ENCODE measurements at regions not wholly inside any gene's neighbourhood (a gene's known extent, or its start where the extent isn't known, plus 50 kb on each side); places are given as distances from the start of the nearest gene placed in this dataset.
A peak's percentile ranks its signal among the peaks of the same experiment; 100 is the strongest.

DNA sequence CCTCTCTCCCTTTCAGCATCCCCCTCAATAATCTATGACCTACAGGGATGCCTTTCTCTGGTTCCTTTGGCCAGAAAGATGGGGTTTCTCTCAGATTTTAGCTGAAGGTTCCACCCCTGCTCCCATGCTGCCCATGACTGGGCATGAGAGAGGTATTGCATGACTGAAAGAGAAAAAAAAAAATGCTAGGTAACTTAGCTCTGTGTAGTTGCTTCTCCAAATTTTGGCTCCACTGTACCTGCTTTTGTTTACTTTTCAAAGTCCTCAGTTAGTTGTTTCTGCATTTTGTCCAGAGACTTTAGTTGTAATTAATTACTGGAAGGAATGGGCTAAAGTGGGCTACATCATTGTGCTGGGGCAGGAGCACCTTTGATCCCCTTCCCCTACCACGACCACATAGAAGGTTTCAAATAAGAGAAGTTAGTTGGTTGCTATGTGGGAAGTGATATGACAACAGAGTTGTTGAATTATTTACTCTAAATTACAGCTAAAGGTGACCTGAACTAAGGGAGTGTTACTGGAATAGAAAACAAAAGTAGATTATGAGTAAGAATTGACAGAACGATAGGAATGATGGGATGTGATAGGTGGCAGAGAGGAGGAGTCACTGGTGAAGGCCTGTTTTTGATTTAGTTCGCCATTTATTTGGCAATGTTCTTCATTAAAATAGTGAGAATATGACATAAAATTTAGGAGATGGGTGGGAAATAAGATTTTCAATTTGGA lies 605.4 kb upstream of the NR2F2 start:
- Histone ChIP-seq H3K36me3 (no peaks in the 10 kb centered on the region), H3K4me1 (replicated peaks) (no peaks in the 10 kb centered on the region), H3K9me3 (replicated peaks) (no peaks in the 10 kb centered on the region), H3K27me3 (replicated peaks) (no peaks in the 10 kb centered on the region), H3K27ac (no peak overlapping the region), H3K4me3 (no peak overlapping the region)
- no peak for DNase-seq (ENCODE audit: low read depth in 1 of 2, low spot score in 2 of 2)

GRCh38 chr15:95726891-95727290 lies 603.6 kb upstream of the NR2F2 start:
- no peaks in the 10 kb centered on the region for H3K27me3 ChIP-seq (replicated peaks)
- H3K27ac ChIP-seq = no peak overlapping the region
- no peak for DNase-seq (ENCODE audit: low read depth in 1 of 2, low spot score in 2 of 2)
- no peaks in the 10 kb centered on the region for H3K9me3 ChIP-seq (replicated peaks)
- H3K4me3 ChIP-seq = no peak overlapping the region
- H3K4me1 ChIP-seq (replicated peaks) = no peaks in the 10 kb centered on the region
- no peaks in the 10 kb centered on the region for H3K36me3 ChIP-seq

DNA sequence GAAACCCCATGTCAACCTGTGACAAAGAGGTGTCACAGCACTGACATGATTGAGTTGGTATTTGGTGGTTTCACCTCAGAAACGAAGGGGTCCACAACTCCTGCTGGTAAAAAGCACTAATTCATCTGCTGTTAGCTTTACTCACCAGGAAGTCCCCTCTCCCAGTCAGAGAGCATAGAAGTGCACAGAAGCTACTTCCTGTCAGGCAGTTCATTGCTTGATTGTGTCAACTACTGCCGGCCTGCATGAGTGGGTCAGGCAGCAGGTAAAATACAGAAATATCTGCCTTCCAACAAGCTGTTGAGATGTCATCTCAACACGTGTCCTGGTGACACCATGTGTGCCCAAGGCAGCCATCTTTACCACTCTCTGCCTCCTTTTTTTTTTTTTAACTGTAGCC lies 596.6 kb upstream of the NR2F2 start:
- Histone ChIP-seq H3K9me3 (replicated peaks) (0 out of 2 replicates have a peak, but pooled peaks cover 3% of the 10 kb centered on the region), H3K36me3 (no peaks in the 10 kb centered on the region), H3K4me3 (no peak overlapping the region), H3K27me3 (replicated peaks) (no peaks in the 10 kb centered on the region), H3K27ac (no peak overlapping the region), H3K4me1 (replicated peaks) (no peaks in the 10 kb centered on the region)
- DNase-seq (ENCODE audit: low read depth in 1 of 2, low spot score in 2 of 2) = no peak

GRCh38 chr15:95734422-95735316 lies 595.8 kb upstream of the NR2F2 start:
- no peak overlapping the region for H3K27ac ChIP-seq
- no peaks in the 10 kb centered on the region for H3K27me3 ChIP-seq (replicated peaks)
- no peak for DNase-seq (ENCODE audit: low read depth in 1 of 2, low spot score in 2 of 2)
- 0 out of 2 replicates have a peak, but pooled peaks cover 3% of the 10 kb centered on the region for H3K9me3 ChIP-seq (replicated peaks)
- H3K4me1 ChIP-seq (replicated peaks) = no peaks in the 10 kb centered on the region
- no peaks in the 10 kb centered on the region for H3K36me3 ChIP-seq
- H3K4me3 ChIP-seq = no peak overlapping the region

DNA sequence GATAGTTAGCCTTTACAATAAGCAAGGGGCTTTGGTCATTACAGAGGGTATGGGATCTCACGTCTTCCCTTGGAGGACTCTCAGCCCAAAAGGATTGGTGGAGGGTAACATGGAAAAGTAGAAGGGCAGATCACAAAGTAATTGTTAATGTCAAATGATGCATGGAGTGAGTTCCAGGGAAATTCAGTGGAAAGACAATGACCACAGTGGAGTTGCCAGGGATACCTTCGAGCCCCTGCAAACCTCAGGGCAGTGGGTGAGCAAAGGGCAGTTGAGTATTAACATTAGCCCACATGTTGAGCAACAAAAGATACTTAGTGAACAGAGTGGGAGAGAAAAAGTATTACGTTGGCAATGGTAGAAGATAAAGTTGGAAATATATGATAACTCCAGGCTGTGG lies 593.4 kb upstream of the NR2F2 start:
- Histone ChIP-seq H3K4me1 (replicated peaks) (no peaks in the 10 kb centered on the region), H3K27ac (no peak overlapping the region), H3K4me3 (no peak overlapping the region), H3K27me3 (replicated peaks) (no peaks in the 10 kb centered on the region), H3K36me3 (no peaks in the 10 kb centered on the region), H3K9me3 (replicated peaks) (0 out of 2 replicates have a peak, but pooled peaks cover 3% of the 10 kb centered on the region)
- no peak for DNase-seq (ENCODE audit: low read depth in 1 of 2, low spot score in 2 of 2)

DNA sequence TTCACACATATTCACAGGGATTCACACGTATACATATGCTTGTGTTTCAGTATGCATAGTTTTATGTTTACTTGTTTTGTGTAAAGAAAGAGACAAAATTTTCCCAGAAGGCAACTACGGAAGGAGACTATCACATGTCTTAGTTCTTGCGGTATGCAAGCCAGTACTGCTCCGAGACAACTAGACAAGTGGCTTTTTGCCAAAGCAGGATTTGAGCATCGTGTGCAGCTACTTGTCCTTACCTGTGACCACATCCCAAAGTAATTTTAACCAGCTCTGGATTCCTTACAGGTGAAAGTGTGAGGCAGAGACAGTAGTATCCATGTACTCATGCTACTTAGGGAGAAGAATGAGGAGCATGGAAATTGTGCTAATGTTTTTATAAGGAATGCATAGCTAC lies 591.4 kb upstream of the NR2F2 start:
- Histone ChIP-seq H3K9me3 (replicated peaks) (0 out of 2 replicates have a peak, but pooled peaks cover 3% of the 10 kb centered on the region), H3K4me1 (replicated peaks) (no peaks in the 10 kb centered on the region), H3K36me3 (no peaks in the 10 kb centered on the region), H3K27ac (no peak overlapping the region), H3K4me3 (no peak overlapping the region), H3K27me3 (replicated peaks) (no peaks in the 10 kb centered on the region)
- DNase-seq (ENCODE audit: low read depth in 1 of 2, low spot score in 2 of 2) = no peak

GRCh38 chr15:95741830-95742229 lies 588.7 kb upstream of the NR2F2 start:
- no peaks in the 10 kb centered on the region for H3K36me3 ChIP-seq
- no peaks in the 10 kb centered on the region for H3K27me3 ChIP-seq (replicated peaks)
- no peak for DNase-seq (ENCODE audit: low read depth in 1 of 2, low spot score in 2 of 2)

GRCh38 chr15:95742256-95742655 lies 588.2 kb upstream of the NR2F2 start:
- H3K4me3 ChIP-seq = no peak overlapping the region
- H3K27ac ChIP-seq = no peak overlapping the region
- no peaks in the 10 kb centered on the region for H3K36me3 ChIP-seq
- no peaks in the 10 kb centered on the region for H3K9me3 ChIP-seq (replicated peaks)
- H3K4me1 ChIP-seq (replicated peaks) = no peaks in the 10 kb centered on the region
- H3K27me3 ChIP-seq (replicated peaks) = no peaks in the 10 kb centered on the region
- DNase-seq (ENCODE audit: low read depth in 1 of 2, low spot score in 2 of 2) = no peak

More at GRCh38 chr15:95741830-95742229, 588.7 kb upstream of the NR2F2 start:
- no peaks in the 10 kb centered on the region for H3K9me3 ChIP-seq (replicated peaks)
- no peak overlapping the region for H3K4me3 ChIP-seq
- H3K4me1 ChIP-seq (replicated peaks) = no peaks in the 10 kb centered on the region
- H3K27ac ChIP-seq = no peak overlapping the region

DNA sequence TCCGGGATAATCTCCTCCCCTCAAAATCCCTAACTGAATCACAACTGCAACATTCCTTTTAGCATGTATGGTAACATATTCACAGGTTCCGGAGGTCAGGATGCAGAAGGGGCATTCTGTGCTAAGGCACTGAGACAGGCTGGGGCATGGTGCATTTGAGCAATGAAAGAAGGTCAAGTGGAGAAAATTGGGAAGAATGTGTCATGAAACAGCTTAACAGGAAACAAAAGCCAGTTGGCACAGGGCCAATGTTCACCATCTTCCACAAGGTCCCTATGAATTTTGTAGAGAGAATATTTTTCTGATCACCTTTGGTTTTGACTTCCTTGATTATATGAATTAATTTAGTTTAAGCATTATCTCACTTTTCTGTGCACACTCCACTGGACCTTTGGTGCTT lies 587.7 kb upstream of the NR2F2 start:
- H3K9me3 ChIP-seq (replicated peaks) = no peaks in the 10 kb centered on the region
- H3K27ac ChIP-seq = no peak overlapping the region
- H3K4me3 ChIP-seq = no peak overlapping the region
- no peak for DNase-seq (ENCODE audit: low read depth in 1 of 2, low spot score in 2 of 2)
- no peaks in the 10 kb centered on the region for H3K27me3 ChIP-seq (replicated peaks)
- no peaks in the 10 kb centered on the region for H3K4me1 ChIP-seq (replicated peaks)
- H3K36me3 ChIP-seq = no peaks in the 10 kb centered on the region

GRCh38 chr15:95757171-95757570 lies 573.3 kb upstream of the NR2F2 start:
- H3K27ac ChIP-seq = no peak overlapping the region
- no peak overlapping the region for H3K4me3 ChIP-seq
- H3K27me3 ChIP-seq (replicated peaks) = no peaks in the 10 kb centered on the region
- H3K4me1 ChIP-seq (replicated peaks) = no peaks in the 10 kb centered on the region
- H3K9me3 ChIP-seq (replicated peaks) = no peaks in the 10 kb centered on the region
- no peak for DNase-seq (ENCODE audit: low read depth in 1 of 2, low spot score in 2 of 2)
- H3K36me3 ChIP-seq = no peaks in the 10 kb centered on the region

DNA sequence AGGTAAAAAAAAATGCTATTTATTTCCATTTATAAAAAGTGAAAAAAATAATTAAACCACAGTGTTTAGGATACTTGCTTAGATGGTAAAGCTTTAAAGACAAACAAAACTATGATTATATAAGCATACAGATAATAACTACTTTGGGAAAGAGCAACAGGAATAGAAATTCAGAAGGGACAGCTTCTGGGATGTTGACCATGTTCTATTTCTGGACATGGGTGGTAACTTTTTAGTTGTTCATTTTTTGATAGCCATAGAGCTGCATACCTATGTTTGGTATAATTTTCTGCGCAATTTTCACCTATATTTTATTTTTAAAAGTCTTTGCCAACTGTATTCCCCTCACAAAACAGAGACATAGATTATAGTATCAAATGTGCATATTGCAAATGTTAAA lies 572.0 kb upstream of the NR2F2 start:
- no peaks in the 10 kb centered on the region for H3K36me3 ChIP-seq
- no peak overlapping the region for H3K27ac ChIP-seq
- no peaks in the 10 kb centered on the region for H3K4me1 ChIP-seq (replicated peaks)
- no peak for DNase-seq (ENCODE audit: low read depth in 1 of 2, low spot score in 2 of 2)
- H3K9me3 ChIP-seq (replicated peaks) = no peaks in the 10 kb centered on the region
- H3K4me3 ChIP-seq = no peak overlapping the region
- no peaks in the 10 kb centered on the region for H3K27me3 ChIP-seq (replicated peaks)

GRCh38 chr15:95758851-95759250 lies 571.6 kb upstream of the NR2F2 start:
- Histone ChIP-seq H3K9me3 (replicated peaks) (no peaks in the 10 kb centered on the region), H3K4me3 (no peak overlapping the region), H3K4me1 (replicated peaks) (no peaks in the 10 kb centered on the region), H3K27ac (no peak overlapping the region), H3K27me3 (replicated peaks) (no peaks in the 10 kb centered on the region), H3K36me3 (no peaks in the 10 kb centered on the region)
- no peak for DNase-seq (ENCODE audit: low read depth in 1 of 2, low spot score in 2 of 2)

GRCh38 chr15:95760508-95760907 lies 570.0 kb upstream of the NR2F2 start:
- no peaks in the 10 kb centered on the region for H3K36me3 ChIP-seq
- H3K27ac ChIP-seq = no peak overlapping the region
- no peaks in the 10 kb centered on the region for H3K9me3 ChIP-seq (replicated peaks)
- H3K4me3 ChIP-seq = no peak overlapping the region
- no peaks in the 10 kb centered on the region for H3K4me1 ChIP-seq (replicated peaks)
- no peaks in the 10 kb centered on the region for H3K27me3 ChIP-seq (replicated peaks)
- DNase-seq (ENCODE audit: low read depth in 1 of 2, low spot score in 2 of 2) = peak in 1 of 2 experiments; percentile 1

- no peak overlapping the region for H3K4me3 ChIP-seq
- no peak for DNase-seq (ENCODE audit: low read depth in 1 of 2, low spot score in 2 of 2)
- no peaks in the 10 kb centered on the region for H3K9me3 ChIP-seq (replicated peaks)
- no peak overlapping the region for H3K27ac ChIP-seq
- no peaks in the 10 kb centered on the region for H3K4me1 ChIP-seq (replicated peaks)
- H3K36me3 ChIP-seq = no peaks in the 10 kb centered on the region
- H3K27me3 ChIP-seq (replicated peaks) = no peaks in the 10 kb centered on the region
Observed at GRCh38 chr15:95761501-95762165, 568.9 kb upstream of the NR2F2 start.
